B cell (primary cell): ENCODE measurements at regions not wholly inside any gene's neighbourhood (a gene's known extent, or its start where the extent isn't known, plus 50 kb on each side); places are given as distances from the start of the nearest gene placed in this dataset.

ENCODE experiments used
- ATAC-seq: fragments of 200-7000 bp; cut with Tn5 transposase; one replicate; pipeline ENCODE4 v1.10.0; 2021; ENCODE audit warnings: low read depth, mild to moderate bottlenecking, moderate number of reproducible peaks, moderate library complexity
- CTCF ChIA-PET: fragments of 350-600 bp; sonication (Branson Sonifier 250); formaldehyde crosslinking; loops from one replicate; lab custom pipeline; 2021; ENCODE audit warnings: antibody characterized with exemption, inconsistent platforms; lab: Charles Lee
- POLR2A ChIA-PET: fragments of 350-600 bp; sonication (Branson Sonifier 250); formaldehyde crosslinking; loops from one replicate; lab custom pipeline; 2021; ENCODE audit warnings: antibody characterized with exemption; lab: Charles Lee
- DNase-seq: peaks from one replicate; pipeline ENCODE4 v3.0.0; 2013
- H2AFZ ChIP-seq: 2 replicates; pipeline ENCODE4 v1.6.1; 2012; ENCODE audit warnings: mild to moderate bottlenecking, low read depth, low read length; ENCODE audit not compliant: insufficient read depth, poor library complexity, severe bottlenecking
- H3K27ac ChIP-seq, 2 donors: 1 replicate in 1 of 2; 2 replicates in 1 of 2; pipeline ENCODE4 v1.5.1; 2012 to 2013; ENCODE audit warnings: low read length in 2 of 2, mild to moderate bottlenecking in 2 of 2, moderate library complexity in 1 of 2
- H3K27me3 ChIP-seq, 4 experiments: fragments of 200-600 bp in 1 of 4; sonication (generic) in 1 of 4; replicated peaks in 1 of 4; 1 replicate in 2 of 4; 2 replicates in 2 of 4; pipeline versions ENCODE4 v1.6.1 to v1.7.0; 2013 to 2016; ENCODE audit warnings: low read length in 3 of 4, mild to moderate bottlenecking in 2 of 4, mixed read lengths in 1 of 4, moderate library complexity in 1 of 4; ENCODE audit not compliant: insufficient read depth in 4 of 4, control insufficient read depth in 3 of 4; ENCODE audit errors: control extremely low read depth in 1 of 4
- H3K36me3 ChIP-seq, 2 experiments: replicated peaks in 1 of 2; 1 replicate in 1 of 2; 2 replicates in 1 of 2; pipeline versions ENCODE4 v1.6.1 to v1.7.1; 2013; ENCODE audit warnings: low read length in 1 of 2; ENCODE audit not compliant: insufficient read depth in 2 of 2, control insufficient read depth in 1 of 2; ENCODE audit errors: control extremely low read depth in 1 of 2, extremely low read depth in 1 of 2
- H3K4me1 ChIP-seq, 2 donors: fragments of 200-600 bp in 1 of 2; sonication (generic) in 1 of 2; 1 replicate in 1 of 2; 2 replicates in 1 of 2; pipeline versions ENCODE4 v1.5.1 to v1.6.1; 2013 to 2017; ENCODE audit warnings: low read length in 2 of 2; ENCODE audit not compliant: control insufficient read depth in 2 of 2, insufficient read depth in 2 of 2
- H3K4me2 ChIP-seq: replicated peaks from 2 replicates; pipeline ENCODE3; 2012; ENCODE audit warnings: mild to moderate bottlenecking, low read depth, low read length; ENCODE audit not compliant: poor library complexity, severe bottlenecking
- H3K4me3 ChIP-seq, 5 experiments: fragments of 200-600 bp in 1 of 5; sonication (generic) in 1 of 5; 1 replicate in 3 of 5; 2 replicates in 2 of 5; pipeline versions ENCODE4 v1.5.1 to v1.7.0; 2011 to 2016; ENCODE audit warnings: low read length in 4 of 5, mild to moderate bottlenecking in 4 of 5, low read depth in 2 of 5, control low read depth in 1 of 5, moderate library complexity in 1 of 5; ENCODE audit not compliant: insufficient read depth in 1 of 5; ENCODE audit errors: control extremely low read depth in 1 of 5, extremely low read depth in 1 of 5
- H3K79me2 ChIP-seq: fragments of 200-600 bp; sonication (generic); one replicate; pipeline ENCODE4 v1.6.0; 2016; ENCODE audit warnings: low read length; ENCODE audit not compliant: control insufficient read depth, insufficient read depth
- H3K9ac ChIP-seq: fragments of 200-600 bp; sonication (generic); 2 replicates; pipeline ENCODE4 v1.6.1; 2017; ENCODE audit warnings: mild to moderate bottlenecking, low read length, moderate library complexity
- H3K9me3 ChIP-seq, 3 donors: one replicate each; pipeline versions ENCODE4 v1.6.1 to v1.7.1; 2013; ENCODE audit warnings: low read length in 2 of 3; ENCODE audit not compliant: control insufficient read depth in 2 of 3, insufficient read depth in 1 of 3; ENCODE audit errors: control extremely low read depth in 1 of 3
- H4K20me1 ChIP-seq: 2 replicates; pipeline ENCODE4 v1.6.0; 2012; ENCODE audit warnings: mild to moderate bottlenecking, low read length; ENCODE audit not compliant: insufficient read depth, control insufficient read depth, poor library complexity, severe bottlenecking
- H3K27ac Mint-ChIP-seq: one replicate; pipeline ENCODE4 v1.8.0; 2021; ENCODE audit warnings: mixed read lengths
- H3K27me3 Mint-ChIP-seq: one replicate; pipeline ENCODE4 v1.8.0; 2021; ENCODE audit warnings: mixed read lengths
- H3K4me1 Mint-ChIP-seq: one replicate; pipeline ENCODE4 v1.8.0; 2021; ENCODE audit warnings: mixed read lengths
- H3K4me3 Mint-ChIP-seq: one replicate; pipeline ENCODE4 v1.8.0; 2021; ENCODE audit warnings: mixed read lengths
- H3K9me3 Mint-ChIP-seq: one replicate; pipeline ENCODE4 v1.8.0; 2022; ENCODE audit warnings: mixed read lengths; ENCODE audit not compliant: insufficient read depth
- CTCF ChIP-seq: fragments of 200-600 bp; IDR thresholded peaks from one replicate; pipeline ENCODE4 v1.8.0; 2022; ENCODE audit warnings: antibody characterized with exemption, mild to moderate bottlenecking
- EZH2 ChIP-seq: IDR thresholded peaks from 2 replicates; pipeline ENCODE4 v1.6.1; 2012; ENCODE audit warnings: borderline replicate concordance, low read depth, mild to moderate bottlenecking, moderate library complexity, low read length; ENCODE audit not compliant: insufficient read depth, poor library complexity, severe bottlenecking
- WGBS: methylation state at CpG from one replicate; pipeline ENCODE4 v1.1.5; 2013; ENCODE audit warnings: missing lambda C conversion rate; ENCODE audit not compliant: insufficient coverage; 5-methylcytosine and 5-hydroxymethylcytosine counted together
- intact Hi-C: fragments of 100-400 bp; cut with micrococcal nuclease; formaldehyde crosslinking; loops from one replicate; pipeline ENCODE4 v1.10.0; 2022

- DNase-seq: no peak
These were observed 97.9 kb upstream of the SYT13 start for GRCh38 chr11:45384016-45384415.

GRCh38 chr11:45383224-45383623, 97.1 kb upstream of the SYT13 start:
- Histone ChIP-seq H3K27ac (no peak overlapping the region), H4K20me1 (no peaks in the 10 kb centered on the region), H3K4me3 (no peak overlapping the region), H3K9ac (no peak overlapping the region), H3K36me3 (no peaks in the 10 kb centered on the region), H3K4me2 (no peak overlapping the region), H3K27me3 (peaks cover 0 to 21% (median 2%) of the 10 kb centered on the region in 4 experiments), H3K9me3 (no peaks in the 10 kb centered on the region), H2AFZ (no peak overlapping the region), H3K79me2 (no peaks in the 10 kb centered on the region), H3K4me1 (no peaks in the 10 kb centered on the region)
- intact Hi-C loops: no loop called here
- no peak overlapping the region for H3K4me3 Mint-ChIP-seq
- H3K27ac Mint-ChIP-seq: no peak overlapping the region
- WGBS: 0% methylated on average over 2 of the region's 6 CpGs
- DNase-seq (no peak), ATAC-seq (no peak)
- CTCF ChIA-PET: no interaction called here
- no peaks in the 10 kb centered on the region for H3K4me1 Mint-ChIP-seq
- no peak for TF ChIP-seq EZH2
- TF ChIP-seq CTCF: no peak
- no peaks in the 10 kb centered on the region for H3K9me3 Mint-ChIP-seq
- POLR2A ChIA-PET: no interaction called here
- H3K27me3 Mint-ChIP-seq: peaks cover 38% of the 10 kb centered on the region

More at GRCh38 chr11:45384016-45384415, 97.9 kb upstream of the SYT13 start:
- no peaks in the 10 kb centered on the region for H3K4me1 Mint-ChIP-seq
- Histone ChIP-seq H3K4me1 (no peaks in the 10 kb centered on the region), H3K9me3 (no peaks in the 10 kb centered on the region), H4K20me1 (no peaks in the 10 kb centered on the region), H3K4me3 (no peak overlapping the region), H3K4me2 (no peak overlapping the region), H3K27me3 (peaks cover 0 to 21% (median 2%) of the 10 kb centered on the region in 4 experiments), H3K27ac (no peak overlapping the region), H2AFZ (no peak overlapping the region), H3K36me3 (no peaks in the 10 kb centered on the region), H3K9ac (no peak overlapping the region), H3K79me2 (no peaks in the 10 kb centered on the region)
- 90% methylated on average over 3 of the region's 4 CpGs for WGBS
- ChIA-PET POLR2A (no interaction called here), CTCF (no interaction called here)
- no peaks in the 10 kb centered on the region for H3K9me3 Mint-ChIP-seq
- intact Hi-C loops: no loop called here
- H3K27me3 Mint-ChIP-seq: peaks cover 42% of the 10 kb centered on the region
- H3K27ac Mint-ChIP-seq: no peak overlapping the region
- no peak for ATAC-seq
- H3K4me3 Mint-ChIP-seq: no peak overlapping the region
- TF ChIP-seq EZH2: no peak
- TF ChIP-seq CTCF: no peak
